IMR-90 (cell line): ENCODE measurements at regions not wholly inside any gene's neighbourhood (a gene's known extent, or its start where the extent isn't known, plus 50 kb on each side); places are given as distances from the start of the nearest gene placed in this dataset.

Source experiments
- ATAC-seq: fragments of 200-7000 bp; cut with Tn5 transposase; 2 replicates; pipeline ENCODE4 v1.9.1; 2020; ENCODE audit warnings: low read depth, mild to moderate bottlenecking, moderate library complexity
- BruUV-seq: library from RNA; stranded (reverse); fragments of 400-500 nt; replicated peaks from 2 replicates; lab custom pipeline; 2021; lab: Mats Ljungman, UMichigan
- CTCF ChIA-PET: fragments of 300-600 bp; formaldehyde crosslinking; extraction: SDS; loops from one replicate; lab custom pipeline; 2021; ENCODE audit warnings: antibody characterized with exemption; lab: Yijun Ruan, JAX
- POLR2A ChIA-PET: fragments of 300-600 bp; sonication (Branson Sonifier 250); formaldehyde crosslinking; loops from one replicate; lab custom pipeline; 2022; ENCODE audit warnings: antibody characterized with exemption; ENCODE audit not compliant: unreplicated experiment; lab: Charles Lee
- DNase-seq: peaks from one replicate; pipeline ENCODE4 v3.0.0; 2013
- H2AFZ ChIP-seq: replicated peaks from 2 replicates; pipeline ENCODE3; 2013; ENCODE audit warnings: low read length, mild to moderate bottlenecking; ENCODE audit not compliant: poor library complexity
- H2AK5ac ChIP-seq: 2 replicates; pipeline ENCODE4 v1.6.1; 2013; ENCODE audit warnings: low read depth, low read length, inconsistent platforms
- H2AK9ac ChIP-seq: replicated peaks from 2 replicates; pipeline ENCODE3; 2013; ENCODE audit warnings: mild to moderate bottlenecking, low read depth, low read length, moderate library complexity; ENCODE audit not compliant: poor library complexity
- H2BK120ac ChIP-seq: 2 replicates; pipeline ENCODE4 v1.6.1; 2013; ENCODE audit warnings: low read depth, low read length, inconsistent platforms
- H2BK15ac ChIP-seq: 3 replicates; pipeline ENCODE4 v1.6.1; 2013; ENCODE audit warnings: low read depth, low read length, inconsistent platforms
- H2BK20ac ChIP-seq: 2 replicates; pipeline ENCODE4 v1.6.1; 2013; ENCODE audit warnings: low read depth, mild to moderate bottlenecking, inconsistent platforms, low read length, moderate library complexity
- H2BK5ac ChIP-seq: 2 replicates; pipeline ENCODE4 v1.6.1; 2013; ENCODE audit warnings: mild to moderate bottlenecking, low read depth, low read length, inconsistent platforms; ENCODE audit not compliant: poor library complexity, severe bottlenecking
- H3K14ac ChIP-seq: replicated peaks from 2 replicates; pipeline ENCODE4 v1.6.1; 2013; ENCODE audit warnings: low read depth, low read length, inconsistent platforms
- H3K18ac ChIP-seq: 2 replicates; pipeline ENCODE4 v1.6.1; 2013; ENCODE audit warnings: low read depth, low read length, control low read depth
- H3K23ac ChIP-seq: 2 replicates; pipeline ENCODE4 v1.6.1; 2013; ENCODE audit warnings: low read depth, low read length, inconsistent platforms
- H3K27ac ChIP-seq: 2 replicates; pipeline ENCODE4 v1.5.1; 2013; ENCODE audit warnings: mild to moderate bottlenecking, control low read depth, low read length; ENCODE audit not compliant: insufficient read depth
- H3K27me3 ChIP-seq: 2 replicates; pipeline ENCODE4 v1.6.1; 2013; ENCODE audit warnings: low read length; ENCODE audit not compliant: control insufficient read depth, insufficient read depth
- H3K36me3 ChIP-seq: 2 replicates; pipeline ENCODE4 v1.6.1; 2013; ENCODE audit warnings: low read length, mixed read lengths; ENCODE audit not compliant: control insufficient read depth, insufficient read depth
- H3K4ac ChIP-seq: 2 replicates; pipeline ENCODE4 v1.6.1; 2013; ENCODE audit warnings: low read depth, low read length, inconsistent platforms
- H3K4me1 ChIP-seq: 2 replicates; pipeline ENCODE4 v1.6.1; 2013; ENCODE audit warnings: low read length, mixed read lengths; ENCODE audit not compliant: control insufficient read depth, insufficient read depth
- H3K4me2 ChIP-seq: 2 replicates; pipeline ENCODE4 v1.6.1; 2013; ENCODE audit warnings: low read depth, mild to moderate bottlenecking, control low read depth, low read length, moderate library complexity
- H3K4me3 ChIP-seq: 2 replicates; pipeline ENCODE4 v1.5.1; 2013; ENCODE audit warnings: low read depth, mild to moderate bottlenecking, control low read depth, low read length, moderate library complexity; ENCODE audit not compliant: insufficient read depth
- H3K56ac ChIP-seq: 2 replicates; pipeline ENCODE4 v1.6.1; 2013; ENCODE audit warnings: low read length, inconsistent platforms; ENCODE audit not compliant: insufficient read depth; ENCODE audit errors: extremely low read depth
- H3K79me1 ChIP-seq, 2 experiments: 2 replicates each; pipeline ENCODE4 v1.6.1; 2013; ENCODE audit warnings: low read length in 2 of 2, inconsistent platforms in 1 of 2, low read depth in 1 of 2
- H3K9ac ChIP-seq: 2 replicates; pipeline ENCODE4 v1.6.1; 2013; ENCODE audit warnings: low read depth, low read length, control low read depth
- H3K9me1 ChIP-seq: 2 replicates; pipeline ENCODE4 v1.6.1; 2013; ENCODE audit warnings: low read length, inconsistent platforms; ENCODE audit not compliant: insufficient read depth
- H3K9me3 ChIP-seq: 2 replicates; pipeline ENCODE4 v1.6.1; 2013; ENCODE audit warnings: low read length; ENCODE audit not compliant: control insufficient read depth, insufficient read depth
- H4K20me1 ChIP-seq: 2 replicates; pipeline ENCODE4 v1.6.1; 2013; ENCODE audit warnings: low read length, inconsistent platforms; ENCODE audit not compliant: insufficient read depth
- H4K5ac ChIP-seq: 2 replicates; pipeline ENCODE4 v1.6.1; 2013; ENCODE audit warnings: mild to moderate bottlenecking, low read depth, low read length, control low read depth
- H4K8ac ChIP-seq, 2 experiments: 2 replicates each; pipeline ENCODE4 v1.6.1; 2013; ENCODE audit warnings: low read depth in 2 of 2, low read length in 2 of 2, control low read depth in 1 of 2, inconsistent platforms in 1 of 2
- H4K91ac ChIP-seq: 2 replicates; pipeline ENCODE4 v1.6.1; 2013; ENCODE audit warnings: low read depth, low read length, inconsistent platforms; ENCODE audit not compliant: insufficient read depth
- BHLHE40 ChIP-seq: fragments of 150-350 bp; IDR thresholded peaks from 2 replicates; pipeline ENCODE4 v1.6.1; 2016; ENCODE audit warnings: mild to moderate bottlenecking, low read depth, low read length
- CEBPB ChIP-seq: IDR thresholded peaks from 2 replicates; pipeline ENCODE4 v1.6.1; 2012; ENCODE audit warnings: low read depth, low read length, improper control_type of control experiment
- CHD1 ChIP-seq: IDR thresholded peaks from 2 replicates; pipeline ENCODE4 v1.6.1; 2012; ENCODE audit warnings: low read depth, low read length, improper control_type of control experiment
- CTCF ChIP-seq: conservative IDR thresholded peaks from 2 replicates; pipeline ENCODE4 v1.5.1; 2012; ENCODE audit warnings: mild to moderate bottlenecking, low read depth, low read length, improper control_type of control experiment
- ELK1 ChIP-seq: fragments of 150-350 bp; IDR thresholded peaks from 2 replicates; pipeline ENCODE4 v1.6.1; 2016; ENCODE audit warnings: low read depth, mild to moderate bottlenecking, low read length, moderate library complexity, borderline replicate concordance
- FOS ChIP-seq: fragments of 150-350 bp; IDR thresholded peaks from 2 replicates; pipeline ENCODE4 v1.6.1; 2016; ENCODE audit warnings: low read depth, low read length
- MAFK ChIP-seq: IDR thresholded peaks from 2 replicates; pipeline ENCODE4 v1.6.1; 2012; ENCODE audit warnings: low read depth, low read length, improper control_type of control experiment
- MAZ ChIP-seq: IDR thresholded peaks from 2 replicates; pipeline ENCODE4 v1.6.1; 2012; ENCODE audit warnings: low read depth, mild to moderate bottlenecking, low read length, improper control_type of control experiment, moderate library complexity, borderline replicate concordance
- MXI1 ChIP-seq: IDR thresholded peaks from 2 replicates; pipeline ENCODE4 v1.6.1; 2012; ENCODE audit warnings: low read depth, mild to moderate bottlenecking, low read length, moderate library complexity, borderline replicate concordance
- NFE2L2 ChIP-seq: fragments of 150-350 bp; IDR thresholded peaks from 2 replicates; pipeline ENCODE4 v1.6.1; 2016; ENCODE audit warnings: low read depth, mild to moderate bottlenecking, low read length
- RAD21 ChIP-seq: IDR thresholded peaks from 2 replicates; pipeline ENCODE4 v1.6.1; 2012; ENCODE audit warnings: low read length, improper control_type of control experiment
- RCOR1 ChIP-seq: IDR thresholded peaks from 2 replicates; pipeline ENCODE4 v1.6.1; 2012; ENCODE audit warnings: mild to moderate bottlenecking, low read length, improper control_type of control experiment; ENCODE audit not compliant: insufficient replicate concordance
- RFX5 ChIP-seq: IDR thresholded peaks from 2 replicates; pipeline ENCODE4 v1.8.0; 2012; ENCODE audit warnings: low read depth, mild to moderate bottlenecking, low read length, moderate library complexity
- SMC3 ChIP-seq: fragments of 150-350 bp; IDR thresholded peaks from 2 replicates; pipeline ENCODE4 v1.6.1; 2016; ENCODE audit warnings: low read depth, mild to moderate bottlenecking, antibody characterized with exemption, low read length, moderate library complexity
- USF2 ChIP-seq: fragments of 150-350 bp; IDR thresholded peaks from 2 replicates; pipeline ENCODE4 v1.6.1; 2017; ENCODE audit warnings: mild to moderate bottlenecking, antibody characterized with exemption, low read length, low read depth
- WGBS, 2 experiments: methylation state at CpG; one replicate each; pipeline versions ENCODE4 v1.1.5 to v1.1.7; 2013; ENCODE audit warnings: missing lambda C conversion rate in 2 of 2; ENCODE audit not compliant: insufficient read length in 1 of 2; ENCODE audit errors: extremely low coverage in 2 of 2; 5-methylcytosine and 5-hydroxymethylcytosine counted together
- dilution Hi-C: fragments of 300-500 bp; cut with HindIII; formaldehyde crosslinking; loops from one replicate; pipeline ENCODE4 v1.14.3; 2018; ENCODE audit warnings: low sequenced_read_pairs; ENCODE audit not compliant: unreplicated experiment
- in situ Hi-C: fragments of 300-500 bp; cut with MboI; formaldehyde crosslinking; loops from 3 replicates; pipeline ENCODE4 v1.14.3; 2019; ENCODE audit warnings: low sequenced_read_pairs, inconsistent platforms, mixed read lengths
- intact Hi-C: fragments of 100-400 bp; cut with micrococcal nuclease; formaldehyde crosslinking; loops from 2 replicates; pipeline ENCODE4 v1.10.0; 2022

GRCh38 chr21:23127973-23128372 is 2129.8 kb downstream of the NCAM2 start:
- POLR2A ChIA-PET: no interaction called here
- Histone ChIP-seq H4K91ac (no peak overlapping the region), H2AK9ac (no peak overlapping the region), H3K27me3 (no peaks in the 10 kb centered on the region), H3K9ac (no peak overlapping the region), H3K4me2 (no peak overlapping the region), H3K9me3 (peaks cover 7% of the 10 kb centered on the region), H3K18ac (no peak overlapping the region), H4K5ac (no peak overlapping the region), H3K23ac (no peak overlapping the region), H4K8ac (no peak overlapping the region), H2BK15ac (no peak overlapping the region), H3K4me3 (no peak overlapping the region), H3K27ac (no peak overlapping the region), H3K14ac (no peak overlapping the region), H3K79me1 (no peaks in the 10 kb centered on the region), H3K4ac (no peak overlapping the region), H3K56ac (no peak overlapping the region), H3K36me3 (no peaks in the 10 kb centered on the region), H4K20me1 (no peaks in the 10 kb centered on the region), H3K9me1 (no peaks in the 10 kb centered on the region), H2BK20ac (no peak overlapping the region), H2AFZ (no peak overlapping the region), H2BK5ac (no peak overlapping the region), H2AK5ac (no peak overlapping the region), H2BK120ac (no peak overlapping the region), H3K4me1 (no peaks in the 10 kb centered on the region)
- no TSS peak for BruUV-seq
- ATAC-seq: no peak
- CTCF ChIA-PET: no interaction called here
- no CpG with 5 or more reads among the region's 8 CpGs for WGBS, 2 experiments
- in situ Hi-C loops (no loop called here), dilution Hi-C loops (no loop called here), intact Hi-C loops (no loop called here)
- no peak for DNase-seq
- no peak for TF ChIP-seq RFX5
- no peak for TF ChIP-seq BHLHE40
- TF ChIP-seq MXI1: no peak
- TF ChIP-seq ELK1: no peak
- TF ChIP-seq FOS: no peak
- TF ChIP-seq RAD21: no peak
- TF ChIP-seq RCOR1: no peak
- no peak for TF ChIP-seq USF2
- no peak for TF ChIP-seq NFE2L2
- TF ChIP-seq MAZ: no peak
- TF ChIP-seq SMC3: no peak
- TF ChIP-seq CTCF: no peak
- no peak for TF ChIP-seq CEBPB
- TF ChIP-seq CHD1: no peak
- no peak for TF ChIP-seq MAFK
